ENCODE measurements at regions not wholly inside any gene's neighbourhood (a gene's known extent, or its start where the extent isn't known, plus 50 kb on each side); places are given as distances from the start of the nearest gene placed in this dataset.
"Not testable (repeated sequence)": the region's sequence is repeated elsewhere in the genome, so short reads cannot be mapped to it uniquely, and the experiment has no call there.

DNA sequence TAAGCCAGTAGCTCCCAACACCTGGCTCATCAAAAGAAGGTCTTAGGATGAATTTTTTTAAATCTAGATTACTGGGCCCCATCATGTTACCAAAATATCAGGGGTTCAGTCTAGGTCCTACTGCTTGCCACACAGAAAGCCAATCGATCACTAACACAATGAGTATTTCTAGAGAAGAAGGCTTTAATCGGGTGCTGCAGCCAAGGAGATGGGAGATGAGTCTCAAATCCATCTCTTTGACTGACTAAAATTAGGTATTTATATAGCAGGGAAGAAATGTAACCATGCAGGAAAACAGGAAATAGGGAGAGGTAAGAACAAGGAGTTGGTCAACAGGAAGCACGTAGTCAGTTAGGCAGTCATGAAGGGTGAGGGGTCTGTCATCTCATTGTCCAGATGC is 288.2 kb downstream of the CEP170 start:
- Histone ChIP-seq H3K9ac (ENCODE audit: low read length) (no peak overlapping the region), H3K79me2 (ENCODE audit: insufficient read depth, low read length) (no peaks in the 10 kb centered on the region), H3K27me3 (ENCODE audit: insufficient read depth, low read length) (no peaks in the 10 kb centered on the region), H2AFZ (ENCODE audit: low read length) (no peak overlapping the region), H3K4me2 (ENCODE audit: low read length) (no peak overlapping the region), H3K9me2 (ENCODE audit: low read depth, low read length) (no peaks in the 10 kb centered on the region), H3K4me1 (ENCODE audit: insufficient read depth, low read length, severe bottlenecking) (no peaks in the 10 kb centered on the region), H3K9me3 (ENCODE audit: low read length) (no peaks in the 10 kb centered on the region), H4K20me1 (ENCODE audit: insufficient read depth, low read length) (no peaks in the 10 kb centered on the region), H3K4me3 (ENCODE audit: low read depth, low read length, poor library complexity, severe bottlenecking) (no peak overlapping the region), H3K36me3 (ENCODE audit: insufficient read depth, low read length) (no peaks in the 10 kb centered on the region), H3K27ac (ENCODE audit: low read depth, low read length, poor library complexity, severe bottlenecking) (no peak overlapping the region), H3F3A (ENCODE audit: insufficient read depth, low read length) (no peaks in the 10 kb centered on the region)
- TF ChIP-seq, protein P1, sequence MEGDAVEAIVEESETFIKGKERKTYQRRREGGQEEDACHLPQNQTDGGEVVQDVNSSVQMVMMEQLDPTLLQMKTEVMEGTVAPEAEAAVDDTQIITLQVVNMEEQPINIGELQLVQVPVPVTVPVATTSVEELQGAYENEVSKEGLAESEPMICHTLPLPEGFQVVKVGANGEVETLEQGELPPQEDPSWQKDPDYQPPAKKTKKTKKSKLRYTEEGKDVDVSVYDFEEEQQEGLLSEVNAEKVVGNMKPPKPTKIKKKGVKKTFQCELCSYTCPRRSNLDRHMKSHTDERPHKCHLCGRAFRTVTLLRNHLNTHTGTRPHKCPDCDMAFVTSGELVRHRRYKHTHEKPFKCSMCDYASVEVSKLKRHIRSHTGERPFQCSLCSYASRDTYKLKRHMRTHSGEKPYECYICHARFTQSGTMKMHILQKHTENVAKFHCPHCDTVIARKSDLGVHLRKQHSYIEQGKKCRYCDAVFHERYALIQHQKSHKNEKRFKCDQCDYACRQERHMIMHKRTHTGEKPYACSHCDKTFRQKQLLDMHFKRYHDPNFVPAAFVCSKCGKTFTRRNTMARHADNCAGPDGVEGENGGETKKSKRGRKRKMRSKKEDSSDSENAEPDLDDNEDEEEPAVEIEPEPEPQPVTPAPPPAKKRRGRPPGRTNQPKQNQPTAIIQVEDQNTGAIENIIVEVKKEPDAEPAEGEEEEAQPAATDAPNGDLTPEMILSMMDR (IDR thresholded peaks at IDR 0.05; ENCODE audit: low read length): no peak
- no peak for TF ChIP-seq EZH2 (IDR thresholded peaks at IDR 0.05; ENCODE audit: borderline replicate concordance, low read length)

DNA sequence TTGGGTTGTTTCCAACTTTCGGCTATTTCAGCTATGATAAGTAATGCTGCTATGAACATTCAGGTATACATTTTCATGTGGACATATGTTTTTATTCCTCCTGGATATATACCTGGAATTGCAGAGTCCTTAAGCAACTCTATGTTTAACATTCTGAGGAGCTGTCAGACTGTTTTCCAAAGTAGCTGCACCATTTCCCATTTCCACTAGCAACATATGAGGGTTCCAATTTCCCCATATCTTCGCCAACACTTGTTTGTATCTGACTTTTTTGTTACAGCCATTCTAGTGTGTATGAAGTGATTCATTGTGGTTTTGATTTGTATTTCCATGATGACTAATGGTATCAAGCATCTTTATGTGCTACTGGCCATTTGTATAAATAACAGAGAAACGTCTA is 295.7 kb downstream of the CEP170 start:
- not testable (repeated sequence) for H3K9ac ChIP-seq (ENCODE audit: low read length); H3K36me3 ChIP-seq (ENCODE audit: insufficient read depth, low read length); H3K9me3 ChIP-seq (ENCODE audit: low read length); H3K4me2 ChIP-seq (ENCODE audit: low read length); H3K27ac ChIP-seq (ENCODE audit: low read depth, low read length, poor library complexity, severe bottlenecking); H3K4me3 ChIP-seq (ENCODE audit: low read depth, low read length, poor library complexity, severe bottlenecking); H3K4me1 ChIP-seq (ENCODE audit: insufficient read depth, low read length, severe bottlenecking); H3K27me3 ChIP-seq (ENCODE audit: insufficient read depth, low read length); H2AFZ ChIP-seq (ENCODE audit: low read length); H4K20me1 ChIP-seq (ENCODE audit: insufficient read depth, low read length); H3K79me2 ChIP-seq (ENCODE audit: insufficient read depth, low read length); H3F3A ChIP-seq (ENCODE audit: insufficient read depth, low read length); H3K9me2 ChIP-seq (ENCODE audit: low read depth, low read length)

GRCh38 chr1:242954945-242955344 is 300.1 kb downstream of the CEP170 start:
- H3K4me3 ChIP-seq (ENCODE audit: low read depth, low read length, poor library complexity, severe bottlenecking); H3K27ac ChIP-seq (ENCODE audit: low read depth, low read length, poor library complexity, severe bottlenecking); H3K4me1 ChIP-seq (ENCODE audit: insufficient read depth, low read length, severe bottlenecking); H3K36me3 ChIP-seq (ENCODE audit: insufficient read depth, low read length); H3K79me2 ChIP-seq (ENCODE audit: insufficient read depth, low read length); H3F3A ChIP-seq (ENCODE audit: insufficient read depth, low read length); H3K27me3 ChIP-seq (ENCODE audit: insufficient read depth, low read length); H3K9me2 ChIP-seq (ENCODE audit: low read depth, low read length); H2AFZ ChIP-seq (ENCODE audit: low read length); H3K9me3 ChIP-seq (ENCODE audit: low read length); H3K9ac ChIP-seq (ENCODE audit: low read length); H3K4me2 ChIP-seq (ENCODE audit: low read length); H4K20me1 ChIP-seq (ENCODE audit: insufficient read depth, low read length): not testable (repeated sequence)

DNA sequence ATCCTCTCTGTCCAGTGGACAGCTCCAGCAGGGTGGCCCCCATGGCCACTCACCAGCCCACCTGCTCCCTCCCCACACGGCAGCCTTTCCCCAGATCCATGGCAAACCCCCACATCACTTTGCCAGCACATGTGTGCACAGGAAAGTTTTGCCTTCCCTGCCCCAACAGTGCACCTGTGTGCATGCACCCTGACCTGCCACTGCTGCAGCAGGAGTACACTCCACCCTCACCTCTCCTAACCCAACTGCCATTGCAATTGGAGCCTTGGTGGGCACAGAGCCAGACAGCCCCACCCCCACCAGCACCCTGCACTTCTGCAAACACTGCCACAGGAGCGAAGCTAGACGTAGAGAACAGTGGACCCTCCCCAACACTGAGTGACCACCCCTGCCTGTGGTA is 308.9 kb downstream of the CEP170 start:
- Histone ChIP-seq H2AFZ (ENCODE audit: low read length) (no peak overlapping the region), H3K27me3 (ENCODE audit: insufficient read depth, low read length) (no peaks in the 10 kb centered on the region), H3K9me3 (ENCODE audit: low read length) (no peaks in the 10 kb centered on the region), H3K36me3 (ENCODE audit: insufficient read depth, low read length) (no peaks in the 10 kb centered on the region), H3K4me3 (ENCODE audit: low read depth, low read length, poor library complexity, severe bottlenecking) (no peak overlapping the region), H3K79me2 (ENCODE audit: insufficient read depth, low read length) (no peaks in the 10 kb centered on the region), H3K9me2 (ENCODE audit: low read depth, low read length) (no peaks in the 10 kb centered on the region), H3K4me1 (ENCODE audit: insufficient read depth, low read length, severe bottlenecking) (no peaks in the 10 kb centered on the region), H3K27ac (ENCODE audit: low read depth, low read length, poor library complexity, severe bottlenecking) (no peak overlapping the region), H3K9ac (ENCODE audit: low read length) (no peak overlapping the region), H3K4me2 (ENCODE audit: low read length) (no peak overlapping the region), H3F3A (ENCODE audit: insufficient read depth, low read length) (no peaks in the 10 kb centered on the region), H4K20me1 (ENCODE audit: insufficient read depth, low read length) (no peaks in the 10 kb centered on the region)
- TF ChIP-seq, protein P1 (IDR thresholded peaks at IDR 0.05; ENCODE audit: low read length): no peak
- TF ChIP-seq EZH2 (IDR thresholded peaks at IDR 0.05; ENCODE audit: borderline replicate concordance, low read length): no peak
